ENCODE measurements at regions not wholly inside any gene's neighbourhood (a gene's known extent, or its start where the extent isn't known, plus 50 kb on each side); places are given as distances from the start of the nearest gene placed in this dataset.

GRCh38 chr10:69685802-69686585 lies 55.9 kb downstream of the FAM241B start:
- TF ChIP-seq, protein P1, sequence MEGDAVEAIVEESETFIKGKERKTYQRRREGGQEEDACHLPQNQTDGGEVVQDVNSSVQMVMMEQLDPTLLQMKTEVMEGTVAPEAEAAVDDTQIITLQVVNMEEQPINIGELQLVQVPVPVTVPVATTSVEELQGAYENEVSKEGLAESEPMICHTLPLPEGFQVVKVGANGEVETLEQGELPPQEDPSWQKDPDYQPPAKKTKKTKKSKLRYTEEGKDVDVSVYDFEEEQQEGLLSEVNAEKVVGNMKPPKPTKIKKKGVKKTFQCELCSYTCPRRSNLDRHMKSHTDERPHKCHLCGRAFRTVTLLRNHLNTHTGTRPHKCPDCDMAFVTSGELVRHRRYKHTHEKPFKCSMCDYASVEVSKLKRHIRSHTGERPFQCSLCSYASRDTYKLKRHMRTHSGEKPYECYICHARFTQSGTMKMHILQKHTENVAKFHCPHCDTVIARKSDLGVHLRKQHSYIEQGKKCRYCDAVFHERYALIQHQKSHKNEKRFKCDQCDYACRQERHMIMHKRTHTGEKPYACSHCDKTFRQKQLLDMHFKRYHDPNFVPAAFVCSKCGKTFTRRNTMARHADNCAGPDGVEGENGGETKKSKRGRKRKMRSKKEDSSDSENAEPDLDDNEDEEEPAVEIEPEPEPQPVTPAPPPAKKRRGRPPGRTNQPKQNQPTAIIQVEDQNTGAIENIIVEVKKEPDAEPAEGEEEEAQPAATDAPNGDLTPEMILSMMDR (IDR thresholded peaks at IDR 0.05) = no peak
- no peak for TF ChIP-seq POLR2A (IDR thresholded peaks at IDR 0.05)

Measured in lower leg skin (tissue), 3 donors.